ENCODE measurements at regions not wholly inside any gene's neighbourhood (a gene's known extent, or its start where the extent isn't known, plus 50 kb on each side); places are given as distances from the start of the nearest gene placed in this dataset.
"Not testable (repeated sequence)": the region's sequence is repeated elsewhere in the genome, so short reads cannot be mapped to it uniquely, and the experiment has no call there.

DNA sequence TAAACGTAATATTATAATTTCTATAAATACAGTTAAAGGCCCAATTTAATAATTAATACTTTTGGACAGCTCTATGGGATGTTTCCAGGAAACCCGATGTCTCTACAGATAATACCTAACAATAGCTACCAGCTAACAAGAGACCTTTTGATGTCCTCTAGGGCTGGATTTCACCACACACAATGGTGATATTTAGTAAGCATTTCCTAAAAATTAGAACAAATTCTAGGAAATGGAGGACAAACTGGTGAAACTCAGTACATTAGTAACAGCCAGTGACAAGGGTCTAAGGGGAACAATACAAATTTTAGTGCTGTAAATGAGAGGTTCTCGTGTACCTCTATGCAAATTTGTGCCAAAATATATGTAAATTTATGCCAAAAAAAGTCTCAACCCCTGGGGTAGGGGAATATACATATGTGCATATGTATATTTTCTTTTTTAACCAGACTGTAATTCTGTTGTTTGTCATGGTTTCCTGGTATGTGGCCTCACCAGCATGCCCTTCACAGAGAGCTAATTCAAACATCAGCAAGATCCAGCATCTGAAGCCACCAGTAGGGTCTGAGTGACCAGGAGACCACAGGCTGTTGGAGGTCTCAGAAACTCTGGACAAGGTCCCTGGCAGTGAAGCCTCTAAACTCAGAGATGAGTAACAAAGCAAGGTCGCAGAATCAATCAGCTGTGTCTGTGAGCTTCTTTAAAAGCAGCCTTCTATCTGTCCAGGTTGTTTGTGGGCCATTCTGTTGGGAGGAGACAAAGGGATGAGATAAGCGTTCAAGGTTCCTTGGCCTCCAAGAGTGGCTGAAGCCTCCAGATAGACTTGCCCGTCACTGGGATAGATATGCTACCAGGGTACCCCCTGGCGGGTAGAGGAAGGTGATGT is 235.1 kb upstream of the RREB1 start:
- ATAC-seq (ENCODE audit: low FRiP score) (no peak), DNase-seq (ENCODE audit: low spot score) (no peak)
- TF ChIP-seq CTCF (IDR thresholded peaks at IDR 0.05), result no peak

DNA sequence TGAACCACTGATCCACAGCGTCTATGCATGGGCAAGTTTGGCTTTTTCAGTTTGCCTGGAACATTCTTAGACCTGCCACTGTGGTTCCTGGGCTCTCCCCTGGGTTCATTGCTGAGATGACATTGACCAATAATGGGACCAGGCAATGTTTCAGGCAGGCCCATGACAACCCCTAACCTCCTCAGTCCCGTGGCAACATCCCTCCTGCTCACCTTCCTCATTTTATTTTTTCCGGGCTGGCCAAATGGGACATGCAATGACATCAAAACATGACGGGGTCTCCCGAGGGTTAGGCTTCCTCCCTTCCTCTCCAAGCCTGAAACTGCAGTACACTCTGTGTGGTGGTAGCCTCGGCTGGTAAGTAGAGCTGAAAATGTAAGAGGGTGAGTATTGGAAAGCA is 234.0 kb upstream of the RREB1 start:
- ATAC-seq (ENCODE audit: low FRiP score) (no peak), DNase-seq (ENCODE audit: low spot score) (no peak)
- no peak for TF ChIP-seq CTCF (IDR thresholded peaks at IDR 0.05)

GRCh38 chr6:6875818-6876470 is 231.8 kb upstream of the RREB1 start:
- no peak for DNase-seq (ENCODE audit: low spot score)
- no peak for TF ChIP-seq CTCF (IDR thresholded peaks at IDR 0.05)
- peak; percentile 94 for ATAC-seq (ENCODE audit: low FRiP score)

GRCh38 chr6:6877792-6878191 is 230.0 kb upstream of the RREB1 start:
- DNase-seq (ENCODE audit: low spot score); ATAC-seq (ENCODE audit: low FRiP score): not testable (repeated sequence)

DNA sequence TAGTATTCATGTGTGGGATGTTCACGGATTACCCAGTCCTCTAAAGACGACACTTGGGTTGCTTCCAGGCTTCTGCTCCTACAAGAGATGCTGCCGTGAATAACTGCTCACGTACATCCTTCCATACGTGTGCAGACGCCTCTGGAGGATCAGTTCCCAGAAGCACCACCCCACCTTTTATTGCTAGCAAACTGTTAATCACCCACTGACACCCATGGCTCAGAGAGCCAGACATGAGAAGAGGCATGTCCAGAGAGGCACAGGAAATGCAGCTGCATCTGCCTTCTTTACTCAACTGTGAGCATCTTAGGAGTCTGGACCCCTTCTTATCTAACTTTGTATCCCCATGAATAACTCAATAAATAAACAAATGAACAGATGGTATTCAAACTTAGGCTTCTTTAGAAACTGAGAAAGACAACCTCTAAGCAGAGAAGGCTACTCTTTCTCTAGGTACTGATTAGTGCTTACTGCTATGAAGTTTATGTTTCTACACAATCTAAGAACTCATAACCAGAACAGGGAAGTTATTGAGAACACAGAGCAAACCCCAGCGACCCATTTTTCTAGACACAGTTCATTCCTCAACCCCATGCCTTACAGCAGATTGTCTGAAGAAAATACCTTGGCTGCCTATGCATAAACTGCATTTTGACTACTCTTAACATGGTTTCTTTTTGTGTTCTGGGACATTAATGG is 228.7 kb upstream of the RREB1 start:
- no peak for TF ChIP-seq CTCF (IDR thresholded peaks at IDR 0.05)
- ATAC-seq (ENCODE audit: low FRiP score), result no peak
- DNase-seq (ENCODE audit: low spot score), result no peak

GRCh38 chr6:6879586-6879974 is 228.2 kb upstream of the RREB1 start:
- not testable (repeated sequence) for DNase-seq (ENCODE audit: low spot score); ATAC-seq (ENCODE audit: low FRiP score)

GRCh38 chr6:6880745-6881437 is 226.9 kb upstream of the RREB1 start:
- no peak for TF ChIP-seq CTCF (IDR thresholded peaks at IDR 0.05)
- no peak for DNase-seq (ENCODE audit: low spot score)
- ATAC-seq (ENCODE audit: low FRiP score), result no peak
